ENCODE measurements at regions not wholly inside any gene's neighbourhood (a gene's known extent, or its start where the extent isn't known, plus 50 kb on each side); places are given as distances from the start of the nearest gene placed in this dataset.

GRCh38 chrX:76957485-76957884, 489.7 kb upstream of the FGF16 start:
- TF ChIP-seq TAF1 (IDR thresholded peaks at IDR 0.05; ENCODE audit: low read depth) (no peak), EGR1 (IDR thresholded peaks at IDR 0.05) (no peak), MAX (IDR thresholded peaks at IDR 0.05) (no peak), CREB1 (IDR thresholded peaks at IDR 0.05; ENCODE audit: low read depth) (no peak), YY1 (IDR thresholded peaks at IDR 0.05; ENCODE audit: low read depth) (no peak)

GRCh38 chrX:76971393-76972376, 475.5 kb upstream of the FGF16 start:
- TF ChIP-seq CEBPB (IDR thresholded peaks at IDR 0.05): no peak
- no peak for TF ChIP-seq FOXM1 (IDR thresholded peaks at IDR 0.05; ENCODE audit: borderline replicate concordance, low read depth)
- TF ChIP-seq EGR1 (IDR thresholded peaks at IDR 0.05): no peak
- TF ChIP-seq YY1 (IDR thresholded peaks at IDR 0.05; ENCODE audit: low read depth): no peak
- no peak for TF ChIP-seq NFIC (IDR thresholded peaks at IDR 0.05)
- TF ChIP-seq CREB1 (IDR thresholded peaks at IDR 0.05; ENCODE audit: low read depth): no peak
- TF ChIP-seq ZBTB7A (IDR thresholded peaks at IDR 0.05; ENCODE audit: low read depth): no peak
- no peak for TF ChIP-seq TEAD4 (IDR thresholded peaks at IDR 0.05)
- TF ChIP-seq RAD21 (IDR thresholded peaks at IDR 0.05; ENCODE audit: low read depth): no peak
- no peak for TF ChIP-seq TCF12 (IDR thresholded peaks at IDR 0.05; ENCODE audit: low read depth)

GRCh38 chrX:76977452-76977851, 469.7 kb upstream of the FGF16 start:
- TF ChIP-seq TAF1 (IDR thresholded peaks at IDR 0.05; ENCODE audit: low read depth) (no peak), EGR1 (IDR thresholded peaks at IDR 0.05) (no peak), TEAD4 (IDR thresholded peaks at IDR 0.05) (no peak), FOXM1 (IDR thresholded peaks at IDR 0.05; ENCODE audit: borderline replicate concordance, low read depth) (no peak), EP300 (IDR thresholded peaks at IDR 0.05; ENCODE audit: borderline replicate concordance) (no peak), TCF12 (IDR thresholded peaks at IDR 0.05; ENCODE audit: low read depth) (no peak), CEBPB (IDR thresholded peaks at IDR 0.05) (no peak), REST (IDR thresholded peaks at IDR 0.05; ENCODE audit: low read depth) (no peak), CREB1 (IDR thresholded peaks at IDR 0.05; ENCODE audit: low read depth) (no peak), NFIC (IDR thresholded peaks at IDR 0.05) (no peak), ZBTB7A (IDR thresholded peaks at IDR 0.05; ENCODE audit: low read depth) (no peak), YY1 (IDR thresholded peaks at IDR 0.05; ENCODE audit: low read depth) (no peak)

- TF ChIP-seq EP300 (IDR thresholded peaks at IDR 0.05; ENCODE audit: borderline replicate concordance) (no peak), CEBPB (IDR thresholded peaks at IDR 0.05) (no peak), MAX (IDR thresholded peaks at IDR 0.05) (no peak), REST (IDR thresholded peaks at IDR 0.05; ENCODE audit: low read depth) (no peak), NFIC (IDR thresholded peaks at IDR 0.05) (no peak), RAD21 (IDR thresholded peaks at IDR 0.05; ENCODE audit: low read depth) (no peak), TAF1 (IDR thresholded peaks at IDR 0.05; ENCODE audit: low read depth) (no peak), ZBTB7A (IDR thresholded peaks at IDR 0.05; ENCODE audit: low read depth) (no peak), TEAD4 (IDR thresholded peaks at IDR 0.05) (no peak), CREB1 (IDR thresholded peaks at IDR 0.05; ENCODE audit: low read depth) (no peak), YY1 (IDR thresholded peaks at IDR 0.05; ENCODE audit: low read depth) (no peak), USF1 (IDR thresholded peaks at IDR 0.05) (no peak), TCF12 (IDR thresholded peaks at IDR 0.05; ENCODE audit: low read depth) (no peak), EGR1 (IDR thresholded peaks at IDR 0.05) (no peak), FOXM1 (IDR thresholded peaks at IDR 0.05; ENCODE audit: borderline replicate concordance, low read depth) (no peak)
Observed at GRCh38 chrX:76987381-76987780, 459.8 kb upstream of the FGF16 start.

GRCh38 chrX:76996641-76997040, 450.5 kb upstream of the FGF16 start:
- TF ChIP-seq RAD21 (IDR thresholded peaks at IDR 0.05; ENCODE audit: low read depth): no peak
- no peak for TF ChIP-seq CEBPB (IDR thresholded peaks at IDR 0.05)
- TF ChIP-seq TEAD4 (IDR thresholded peaks at IDR 0.05): no peak
- TF ChIP-seq TCF12 (IDR thresholded peaks at IDR 0.05; ENCODE audit: low read depth): no peak
- no peak for TF ChIP-seq YY1 (IDR thresholded peaks at IDR 0.05; ENCODE audit: low read depth)
- TF ChIP-seq USF1 (IDR thresholded peaks at IDR 0.05): no peak
- no peak for TF ChIP-seq FOXM1 (IDR thresholded peaks at IDR 0.05; ENCODE audit: borderline replicate concordance, low read depth)
- no peak for TF ChIP-seq NFIC (IDR thresholded peaks at IDR 0.05)
- TF ChIP-seq TAF1 (IDR thresholded peaks at IDR 0.05; ENCODE audit: low read depth): no peak
- TF ChIP-seq REST (IDR thresholded peaks at IDR 0.05; ENCODE audit: low read depth): no peak
- no peak for TF ChIP-seq MAX (IDR thresholded peaks at IDR 0.05)
- TF ChIP-seq ZBTB7A (IDR thresholded peaks at IDR 0.05; ENCODE audit: low read depth): no peak
- no peak for TF ChIP-seq EGR1 (IDR thresholded peaks at IDR 0.05)
- no peak for TF ChIP-seq CREB1 (IDR thresholded peaks at IDR 0.05; ENCODE audit: low read depth)
- TF ChIP-seq EP300 (IDR thresholded peaks at IDR 0.05; ENCODE audit: borderline replicate concordance): no peak
